WTC11 (cell line): ENCODE measurements at regions not wholly inside any gene's neighbourhood (a gene's known extent, or its start where the extent isn't known, plus 50 kb on each side); places are given as distances from the start of the nearest gene placed in this dataset.

Experiments
- ATAC-seq: fragments of 200-7000 bp; cut with Tn5 transposase; 2 replicates; pipeline ENCODE4 v1.10.0; 2021; ENCODE audit warnings: mild to moderate bottlenecking, moderate library complexity
- CTCF ChIA-PET: fragments of 300-600 bp; sonication (Branson Sonifier 250); formaldehyde crosslinking; loops from one replicate; lab custom pipeline; 2021; ENCODE audit warnings: antibody characterized with exemption; lab: Charles Lee
- POLR2A ChIA-PET: fragments of 350-600 bp; sonication (Branson Sonifier 250); formaldehyde crosslinking; loops from one replicate; lab custom pipeline; 2021; ENCODE audit warnings: antibody characterized with exemption; lab: Charles Lee
- DNase-seq: peaks from one replicate; pipeline ENCODE4 v3.0.0; 2021; ENCODE audit warnings: low spot score
- H3K27ac Mint-ChIP-seq: 2 replicates; pipeline ENCODE4 v1.8.0; 2021; ENCODE audit warnings: mixed read lengths
- H3K27me3 Mint-ChIP-seq: 2 replicates; pipeline ENCODE4 v1.8.0; 2021; ENCODE audit warnings: low read depth, mild to moderate bottlenecking, moderate library complexity, mixed read lengths
- H3K36me3 Mint-ChIP-seq: 2 replicates; pipeline ENCODE4 v1.8.0; 2021; ENCODE audit warnings: mixed read lengths
- H3K4me1 Mint-ChIP-seq: 2 replicates; pipeline ENCODE4 v1.8.0; 2022; ENCODE audit warnings: mixed read lengths
- H3K4me3 Mint-ChIP-seq: 2 replicates; pipeline ENCODE4 v1.8.0; 2021; ENCODE audit warnings: mild to moderate bottlenecking, moderate library complexity, mixed read lengths
- H3K9me3 Mint-ChIP-seq: 2 replicates; pipeline ENCODE4 v1.8.0; 2021; ENCODE audit warnings: mixed read lengths
- ATF1 ChIP-seq: sonication (generic); formaldehyde crosslinking; IDR thresholded peaks from 2 replicates; pipeline ENCODE4 v1.8.1; 2023; ENCODE audit warnings: mild to moderate bottlenecking, moderate library complexity, missing genetic modification reagents
- ATF6 ChIP-seq: sonication (generic); formaldehyde crosslinking; IDR thresholded peaks from 2 replicates; pipeline ENCODE4 v1.8.1; 2023; ENCODE audit warnings: mild to moderate bottlenecking, missing genetic modification reagents
- E2F1 ChIP-seq: sonication (generic); formaldehyde crosslinking; IDR thresholded peaks from 2 replicates; pipeline ENCODE4 v1.8.0; 2022; ENCODE audit warnings: mild to moderate bottlenecking, missing genetic modification reagents
- ELF4 ChIP-seq: sonication (generic); formaldehyde crosslinking; IDR thresholded peaks from 2 replicates; pipeline ENCODE4 v1.8.1; 2022; ENCODE audit warnings: low read depth, mild to moderate bottlenecking, moderate library complexity, missing genetic modification reagents
- EMX1 ChIP-seq: fragments of 250-450 bp; sonication (Bioruptor Pico); IDR thresholded peaks from 2 replicates; pipeline ENCODE4 v1.8.0; 2021; ENCODE audit warnings: mild to moderate bottlenecking
- FOXK1 ChIP-seq: sonication (generic); formaldehyde crosslinking; IDR thresholded peaks from 2 replicates; pipeline ENCODE4 v1.8.0; 2022; ENCODE audit warnings: mild to moderate bottlenecking, moderate library complexity, missing genetic modification reagents
- HMGA2 ChIP-seq: fragments of 250-450 bp; sonication (Bioruptor Pico); IDR thresholded peaks from 2 replicates; pipeline ENCODE4 v1.4.0; 2021; ENCODE audit warnings: mild to moderate bottlenecking, moderate library complexity
- HMGXB4 ChIP-seq: sonication (generic); formaldehyde crosslinking; IDR thresholded peaks from 2 replicates; pipeline ENCODE4 v1.8.1; 2023; ENCODE audit warnings: mild to moderate bottlenecking, moderate library complexity, missing genetic modification reagents
- RELA ChIP-seq: sonication (generic); formaldehyde crosslinking; IDR thresholded peaks from 2 replicates; pipeline ENCODE4 v1.8.1; 2022; ENCODE audit warnings: missing genetic modification reagents, mild to moderate bottlenecking, borderline replicate concordance
- SP1 ChIP-seq: sonication (generic); formaldehyde crosslinking; conservative IDR thresholded peaks from 2 replicates; pipeline ENCODE4 v1.8.1; 2022; ENCODE audit warnings: missing genetic modification reagents
- TCF7 ChIP-seq: sonication (generic); formaldehyde crosslinking; IDR thresholded peaks from 2 replicates; pipeline ENCODE4 v1.8.0; 2022; ENCODE audit warnings: mild to moderate bottlenecking, low read depth, missing genetic modification reagents, moderate library complexity
- TEAD1 ChIP-seq: sonication (generic); formaldehyde crosslinking; IDR thresholded peaks from 2 replicates; pipeline ENCODE4 v1.8.0; 2022; ENCODE audit warnings: mild to moderate bottlenecking, missing genetic modification reagents
- USF1 ChIP-seq: sonication (generic); formaldehyde crosslinking; IDR thresholded peaks from 2 replicates; pipeline ENCODE4 v1.8.0; 2022; ENCODE audit warnings: mild to moderate bottlenecking, missing genetic modification reagents
- ZMAT4 ChIP-seq: fragments of 250-450 bp; sonication (Bioruptor Pico); IDR thresholded peaks from 2 replicates; pipeline ENCODE4 v1.9.0; 2021; ENCODE audit warnings: mild to moderate bottlenecking
- ZNF232 ChIP-seq: sonication (generic); formaldehyde crosslinking; IDR thresholded peaks from 2 replicates; pipeline ENCODE4 v1.8.0; 2022; ENCODE audit warnings: mild to moderate bottlenecking, missing genetic modification reagents
- ZNF281 ChIP-seq: sonication (generic); formaldehyde crosslinking; IDR thresholded peaks from 2 replicates; pipeline ENCODE4 v1.8.0; 2023; ENCODE audit warnings: mild to moderate bottlenecking, missing genetic modification reagents
- ZNF425 ChIP-seq: fragments of 250-450 bp; sonication (Bioruptor Pico); conservative IDR thresholded peaks from 2 replicates; pipeline ENCODE4 v1.9.0; 2021; ENCODE audit warnings: mild to moderate bottlenecking
- ZNF512 ChIP-seq: sonication (generic); formaldehyde crosslinking; IDR thresholded peaks from 2 replicates; pipeline ENCODE4 v1.8.1; 2022; ENCODE audit warnings: missing genetic modification reagents, borderline replicate concordance
- ZNF532 ChIP-seq: fragments of 250-450 bp; sonication (Bioruptor Pico); IDR thresholded peaks from 2 replicates; pipeline ENCODE4 v1.9.0; 2021; ENCODE audit warnings: mild to moderate bottlenecking, borderline replicate concordance

GRCh38 chr1:221162352-221162751 lies 283.1 kb downstream of the HLX start (continued):
- no peak for TF ChIP-seq HMGXB4 (CRISPR knock-in tag)

GRCh38 chr1:221162939-221163338 lies 283.7 kb downstream of the HLX start:
- Mint-ChIP-seq H3K4me1 (peaks cover 39% of the 10 kb centered on the region), H3K27me3 (peaks cover 3% of the 10 kb centered on the region; the same call in 1 of the 2 replicates), H3K9me3 (peaks cover 7% of the 10 kb centered on the region), H3K36me3 (no peaks in the 10 kb centered on the region), H3K27ac (no peak overlapping the region), H3K4me3 (no peak overlapping the region)
- ATAC-seq = peak; percentile 58
- ChIA-PET POLR2A (no interaction called here), CTCF (no interaction called here)
- no peak for DNase-seq
- TF ChIP-seq USF1 (CRISPR knock-in tag) = no peak
- no peak for TF ChIP-seq TEAD1
- TF ChIP-seq ATF1 (CRISPR knock-in tag) = no peak
- TF ChIP-seq RELA (CRISPR knock-in tag) = no peak
- no peak for TF ChIP-seq ZMAT4 (CRISPR knock-in tag)
- TF ChIP-seq E2F1 = no peak
- no peak for TF ChIP-seq ZNF425 (CRISPR knock-in tag)
- TF ChIP-seq ZNF512 (CRISPR knock-in tag) = no peak
- no peak for TF ChIP-seq ZNF281 (CRISPR knock-in tag)
- TF ChIP-seq HMGA2 (CRISPR knock-in tag) = no peak
- TF ChIP-seq EMX1 (CRISPR knock-in tag) = no peak
- TF ChIP-seq FOXK1 (CRISPR knock-in tag) = no peak
- no peak for TF ChIP-seq ZNF532 (CRISPR knock-in tag)
- TF ChIP-seq ZNF232 (CRISPR knock-in tag) = no peak
- TF ChIP-seq ELF4 (CRISPR knock-in tag) = no peak
- TF ChIP-seq TCF7 (CRISPR knock-in tag) = no peak
- no peak for TF ChIP-seq SP1
- no peak for TF ChIP-seq ATF6 (CRISPR knock-in tag)
